ENCODE measurements at regions not wholly inside any gene's neighbourhood (a gene's known extent, or its start where the extent isn't known, plus 50 kb on each side); places are given as distances from the start of the nearest gene placed in this dataset.
A peak's percentile ranks its signal among the peaks of the same experiment; 100 is the strongest.
"Not testable (repeated sequence)": the region's sequence is repeated elsewhere in the genome, so short reads cannot be mapped to it uniquely, and the experiment has no call there.

DNA sequence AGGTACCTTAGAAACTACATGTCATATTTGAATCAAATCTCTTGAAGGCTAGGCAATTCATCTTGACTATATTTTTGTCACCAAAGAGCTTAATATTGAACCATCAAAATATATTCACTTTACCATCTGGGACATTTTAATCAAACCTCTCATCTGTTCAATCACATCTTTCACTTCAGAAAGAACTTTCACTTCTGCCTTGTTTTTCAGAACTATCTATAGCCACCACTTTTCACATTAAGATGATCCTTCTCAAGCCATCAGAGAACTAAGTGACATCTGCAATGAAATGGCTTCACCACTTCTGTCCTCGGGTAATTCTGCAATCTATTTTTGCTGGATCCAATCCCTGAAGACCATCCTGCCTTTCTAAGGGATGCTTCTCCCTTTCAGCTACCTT, 57.8 kb downstream of the OR2B2 start:
- no peak for DNase-seq (ENCODE audit: low read depth)

GRCh38 chr6:27851440-27851839, 60.8 kb downstream of the OR2B2 start:
- DNase-seq (ENCODE audit: low read depth), result no peak

DNA sequence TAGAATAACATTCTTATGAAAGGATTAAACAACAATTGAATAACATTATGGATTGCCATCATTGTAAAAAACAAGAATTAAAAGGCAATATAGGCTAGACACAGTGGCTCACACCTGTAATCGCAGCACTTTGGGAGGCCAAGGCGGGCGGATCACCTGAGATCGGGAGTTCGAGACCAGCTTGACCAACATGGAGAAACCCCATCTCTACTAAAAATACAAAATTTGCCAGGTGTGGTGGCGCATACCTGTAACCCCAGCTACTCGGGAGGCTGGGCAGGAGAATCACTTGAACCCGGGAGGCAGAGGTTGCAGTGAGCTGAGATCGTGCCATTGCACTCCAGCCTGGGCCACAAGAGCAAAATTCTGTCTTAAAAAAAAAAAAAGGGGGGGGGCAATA, 63.2 kb downstream of the OR2B2 start:
- DNase-seq (ENCODE audit: low read depth), result not testable (repeated sequence)

DNA sequence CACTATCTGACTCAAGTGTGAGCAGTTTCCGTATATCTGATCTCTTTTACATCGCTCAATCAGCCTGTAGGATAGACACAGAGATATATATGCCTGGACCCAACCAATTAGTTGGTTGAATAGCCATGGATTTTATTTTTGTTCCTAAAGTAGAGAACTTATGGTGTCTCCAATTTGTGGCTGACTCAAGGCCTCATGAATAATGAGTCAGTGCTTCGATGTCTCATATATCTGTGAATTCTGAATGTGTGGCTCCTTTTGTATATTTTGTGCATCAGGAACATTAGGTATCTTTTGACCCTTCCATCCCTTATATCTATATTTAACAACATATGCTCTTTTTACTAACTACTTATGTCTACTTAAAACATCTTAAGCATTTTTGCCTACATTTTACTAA, 64.5 kb downstream of the OR2B2 start:
- DNase-seq (ENCODE audit: low read depth), result no peak

GRCh38 chr6:27840572-27840971, 71.6 kb downstream of the OR2B2 start:
- DNase-seq (ENCODE audit: low read depth), result no peak

DNA sequence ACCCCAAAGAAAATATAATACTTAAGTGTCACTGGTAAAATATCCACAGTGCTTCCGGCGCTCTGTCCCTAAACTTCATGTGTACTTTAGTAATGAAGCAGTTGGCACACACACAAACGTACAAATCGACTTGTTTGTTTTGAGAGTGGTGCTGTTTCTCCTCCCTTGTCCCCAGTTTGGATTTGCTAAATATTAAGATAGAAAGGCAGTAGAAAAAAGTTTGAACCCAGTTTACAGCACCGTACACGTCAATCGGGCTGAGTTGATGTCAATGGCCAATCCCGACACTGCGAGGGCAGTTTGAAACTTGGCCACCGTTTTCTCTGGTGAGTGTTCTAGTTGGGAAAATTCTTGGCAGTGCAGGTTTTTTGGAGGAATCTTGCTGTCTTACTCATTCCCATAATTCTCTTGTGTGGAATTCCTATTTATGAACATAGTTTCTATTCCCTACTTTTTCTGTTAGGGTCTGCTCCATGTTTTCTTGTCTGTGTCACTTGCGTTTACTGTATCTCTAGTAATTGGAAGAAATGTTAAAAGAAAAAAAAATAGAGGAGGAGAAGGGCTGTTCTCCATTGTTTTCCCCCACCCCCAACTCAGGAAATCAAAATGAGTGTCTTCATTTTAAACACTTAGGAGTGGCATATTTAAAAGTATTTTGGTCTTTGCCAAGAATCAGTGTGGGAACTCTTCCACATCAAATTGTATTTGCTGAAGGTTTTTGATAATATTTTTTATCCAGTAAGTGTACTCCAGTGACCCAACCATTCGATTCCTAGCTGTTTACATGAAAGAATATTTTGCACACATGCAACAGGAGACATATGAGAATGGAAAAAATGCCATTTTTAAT, 72.3 kb downstream of the OR2B2 start:
- DNase-seq (ENCODE audit: low read depth), result no peak

DNA sequence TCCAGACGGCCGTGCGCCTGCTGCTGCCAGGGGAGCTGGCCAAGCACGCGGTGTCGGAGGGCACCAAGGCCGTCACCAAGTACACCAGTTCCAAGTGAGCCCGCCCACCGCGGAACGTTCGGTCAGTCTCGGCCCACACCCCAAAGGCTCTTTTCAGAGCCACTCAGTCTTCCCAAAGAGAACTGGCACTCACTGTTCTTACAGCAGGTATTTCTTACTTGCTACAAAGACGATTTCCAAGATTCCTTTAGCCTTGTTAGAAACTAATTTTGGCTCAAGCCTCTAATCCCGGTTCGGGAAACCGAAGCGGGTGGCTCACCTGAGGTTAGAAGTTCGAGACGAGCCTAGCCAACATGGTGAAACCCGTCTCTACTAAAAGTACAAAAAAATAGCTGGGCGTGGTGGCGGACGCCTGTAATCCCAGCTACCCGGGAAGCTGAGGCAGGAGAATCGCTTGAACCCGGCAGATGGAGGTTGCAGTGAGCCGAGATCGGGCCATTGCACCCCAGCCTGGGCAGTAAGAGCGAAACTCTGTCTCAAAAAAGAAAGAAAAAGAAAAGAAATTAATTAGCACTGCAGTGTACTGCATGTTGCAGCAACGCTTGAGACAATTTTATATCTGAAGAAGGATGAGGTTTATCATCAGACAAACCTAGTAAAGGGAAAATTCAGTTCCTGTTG, 73.1 kb downstream of the OR2B2 start:
- DNase-seq (ENCODE audit: low read depth), result no peak

DNA sequence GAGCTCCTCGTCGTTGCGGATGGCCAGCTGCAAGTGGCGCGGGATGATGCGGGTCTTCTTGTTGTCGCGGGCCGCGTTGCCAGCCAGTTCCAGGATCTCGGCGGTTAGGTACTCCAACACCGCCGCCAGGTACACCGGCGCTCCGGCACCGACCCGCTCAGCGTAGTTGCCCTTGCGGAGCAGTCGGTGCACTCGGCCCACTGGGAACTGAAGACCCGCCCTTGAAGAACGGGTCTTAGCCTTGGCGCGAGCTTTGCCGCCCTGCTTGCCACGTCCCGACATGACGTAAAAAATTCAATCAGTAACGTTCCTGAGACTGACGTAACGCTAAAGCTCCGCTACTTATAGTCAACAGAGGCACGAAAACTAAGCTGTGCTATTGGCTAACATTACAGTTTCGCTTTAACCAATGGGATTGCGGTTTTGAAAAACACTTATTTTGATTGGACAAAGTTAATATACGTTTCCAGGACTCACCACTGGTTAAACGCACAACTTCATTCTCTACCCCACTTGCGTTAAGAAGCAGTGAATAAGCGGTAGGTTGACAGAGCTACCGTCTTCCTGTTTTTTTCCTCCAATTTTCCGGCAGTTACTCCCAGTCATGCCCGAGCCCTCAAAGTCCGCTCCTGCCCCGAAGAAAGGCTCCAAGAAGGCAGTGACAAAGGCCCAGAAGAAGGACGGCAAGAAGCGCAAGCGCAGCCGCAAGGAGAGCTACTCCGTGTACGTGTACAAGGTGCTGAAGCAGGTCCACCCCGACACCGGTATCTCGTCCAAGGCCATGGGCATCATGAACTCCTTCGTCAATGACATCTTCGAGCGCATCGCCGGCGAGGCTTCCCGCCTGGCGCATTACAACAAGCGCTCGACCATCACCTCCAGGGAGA, 73.9 kb downstream of the OR2B2 start:
- peak; percentile 96 for DNase-seq (ENCODE audit: low read depth)

DNA sequence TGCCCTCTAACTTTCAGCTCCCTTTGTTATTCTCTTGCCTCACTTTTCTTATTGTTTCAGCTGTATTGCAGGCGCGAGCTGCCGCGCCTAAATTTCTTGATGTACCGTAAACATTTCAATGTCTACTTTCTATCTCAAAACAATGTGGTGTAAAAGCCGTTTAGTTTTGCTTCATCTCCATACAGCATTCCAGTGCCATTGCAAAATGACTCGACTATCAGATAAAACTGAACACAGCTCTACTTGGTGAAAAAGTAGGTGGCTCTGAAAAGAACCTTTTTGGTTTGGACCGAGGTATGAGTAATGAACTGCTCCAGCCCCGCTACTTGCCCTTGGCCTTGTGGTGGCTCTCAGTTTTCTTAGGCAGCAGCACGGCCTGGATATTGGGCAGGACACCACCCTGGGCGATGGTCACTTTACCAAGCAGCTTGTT, 74.6 kb downstream of the OR2B2 start:
- DNase-seq (ENCODE audit: low read depth), result no peak

DNA sequence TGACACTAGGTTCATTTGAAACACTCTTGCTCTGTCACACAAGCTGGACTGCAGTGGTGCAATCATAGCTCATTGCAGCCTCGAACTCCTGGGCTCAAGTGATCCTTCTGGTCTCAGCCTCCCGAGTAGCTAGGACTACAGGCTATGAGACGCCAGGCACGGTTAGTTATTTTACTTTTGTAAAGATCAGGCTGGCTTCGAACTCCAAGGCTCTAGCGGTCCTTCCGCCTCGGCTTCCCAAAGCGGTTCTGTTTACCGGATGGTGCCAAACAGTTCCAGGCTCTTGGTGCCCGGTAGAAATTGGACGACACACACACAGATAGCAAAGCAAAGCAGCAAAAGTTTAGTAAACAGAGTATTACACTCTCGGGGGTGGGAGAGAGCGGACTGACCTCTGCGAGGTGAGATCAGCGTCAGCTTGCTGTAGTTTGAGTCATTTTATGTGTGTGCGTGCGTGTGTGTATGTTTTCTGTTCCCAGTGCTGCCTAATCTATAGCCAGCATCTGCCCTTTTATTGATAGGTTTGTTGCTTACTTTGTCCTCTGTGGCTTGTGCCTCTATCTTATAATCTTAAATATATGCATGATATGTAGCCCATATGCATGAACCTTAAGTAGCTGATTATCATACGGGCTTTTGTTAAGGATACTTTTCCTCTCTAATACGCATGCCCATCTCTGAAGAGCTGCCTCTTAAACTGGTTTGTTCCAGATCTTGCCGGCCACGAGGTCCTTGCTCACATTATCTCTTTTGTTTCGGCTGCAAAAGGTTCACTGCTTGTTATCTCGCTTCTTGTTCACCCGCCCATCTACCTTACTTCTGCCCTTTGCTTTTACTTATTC, 75.2 kb downstream of the OR2B2 start:
- DNase-seq (ENCODE audit: low read depth), result no peak

DNA sequence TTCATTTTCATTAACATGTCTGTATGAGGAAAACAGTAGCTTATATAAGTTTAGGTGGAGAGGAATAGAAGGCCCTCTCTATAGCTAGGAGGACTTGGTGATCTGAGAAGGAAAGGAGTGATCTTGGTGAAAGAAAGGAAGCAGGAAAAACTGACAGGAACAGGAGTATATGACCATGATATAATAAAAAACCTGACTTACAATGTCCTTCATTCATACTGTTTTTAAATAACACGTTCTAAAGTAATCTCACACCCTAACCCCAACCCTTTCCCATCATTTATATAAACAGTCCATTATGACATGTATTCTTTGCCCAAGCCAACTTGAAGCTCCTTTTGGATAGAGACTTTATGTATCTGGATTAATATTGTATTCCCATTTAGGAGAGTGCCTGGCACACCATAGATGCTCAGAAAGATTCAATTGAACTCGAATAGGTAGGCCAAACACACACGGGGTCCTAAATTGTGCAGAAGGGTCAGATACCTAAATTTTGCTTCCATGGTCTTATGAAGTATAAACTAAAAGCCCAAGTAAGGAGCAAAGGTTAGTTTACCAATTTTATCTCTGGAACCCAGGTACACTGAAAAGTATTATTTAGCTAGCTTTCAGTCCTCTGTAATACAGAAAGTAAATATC, 75.9 kb downstream of the OR2B2 start:
- no peak for DNase-seq (ENCODE audit: low read depth)

DNA sequence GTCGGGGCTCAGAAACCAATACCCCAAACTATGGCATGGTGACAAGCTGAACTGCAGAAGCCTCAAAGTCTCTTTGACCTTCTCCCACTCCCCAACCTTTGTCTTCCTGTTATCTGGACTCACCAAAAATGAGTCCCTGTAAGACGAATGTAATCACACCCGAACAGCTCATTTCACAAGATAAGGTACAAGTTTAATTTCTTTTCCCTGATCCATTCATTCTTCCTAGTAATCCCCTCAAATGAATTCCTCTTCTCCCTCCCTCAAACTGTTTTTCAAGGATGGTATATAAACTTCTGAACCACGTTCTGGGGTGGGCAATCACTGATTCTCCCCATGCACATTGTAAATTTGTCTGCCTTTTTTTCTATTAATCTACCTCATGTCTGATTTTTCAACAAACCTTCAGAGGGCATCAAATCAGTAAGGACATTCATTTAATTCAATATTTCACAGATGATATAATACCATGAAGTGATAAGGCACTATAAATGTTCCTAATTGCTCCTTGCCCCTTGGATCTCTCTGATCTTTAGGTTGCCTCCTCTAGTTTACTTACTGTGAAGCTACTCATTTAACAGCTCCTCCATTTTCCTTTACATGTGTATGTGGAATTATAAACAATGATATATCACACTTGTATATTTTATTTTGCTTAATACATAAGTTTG, 77.2 kb downstream of the OR2B2 start:
- no peak for DNase-seq (ENCODE audit: low read depth)

DNA sequence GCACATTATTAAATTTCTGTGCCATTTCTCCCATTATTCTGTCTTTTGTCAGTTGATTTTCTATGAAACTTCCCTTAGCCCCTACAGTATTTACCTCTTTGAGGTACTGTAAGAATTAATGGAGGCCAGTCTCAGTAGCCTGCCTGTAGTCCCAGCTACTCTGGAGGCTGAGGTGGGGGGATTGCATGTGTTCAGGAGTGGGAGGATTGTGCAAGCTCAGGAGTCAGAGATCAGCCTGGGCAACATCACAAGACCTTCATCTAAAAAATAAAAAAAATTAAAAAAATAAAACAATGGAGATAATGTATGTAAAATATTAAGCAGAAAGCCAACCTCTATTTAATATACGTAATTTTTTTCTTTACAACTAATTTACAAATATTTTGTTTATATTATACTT, 77.8 kb downstream of the OR2B2 start:
- no peak for DNase-seq (ENCODE audit: low read depth)

DNA sequence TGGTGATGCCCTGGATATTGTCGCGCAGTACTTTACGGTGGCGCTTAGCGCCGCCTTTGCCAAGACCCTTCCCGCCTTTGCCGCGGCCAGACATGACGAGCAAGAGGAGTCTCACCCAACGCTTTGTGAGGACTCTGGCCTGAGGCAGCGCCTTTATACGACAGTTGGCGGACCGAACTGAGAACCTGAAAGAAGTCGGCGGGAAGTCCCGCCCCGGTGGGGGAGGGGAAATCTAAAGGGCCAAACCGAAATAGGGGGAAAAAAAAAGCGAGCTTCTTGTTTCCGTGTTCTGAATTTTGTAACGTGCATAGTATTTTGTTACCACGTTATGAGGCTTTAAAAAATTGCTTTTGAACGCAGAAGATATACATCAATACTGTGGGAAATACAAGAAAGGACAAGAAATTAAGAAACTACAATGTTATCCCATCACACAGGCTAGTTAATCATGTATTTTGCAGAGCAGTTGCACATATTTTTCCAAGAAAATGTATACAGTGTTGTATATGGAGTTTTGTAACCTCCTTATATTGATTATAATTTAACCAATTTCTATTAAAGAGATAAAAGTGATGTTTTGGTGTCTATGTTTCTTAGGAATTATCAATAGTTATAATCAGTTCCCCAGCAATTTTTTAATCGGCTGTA, 80.6 kb downstream of the OR2B2 start:
- DNase-seq (ENCODE audit: low read depth), result not testable (repeated sequence)

- DNase-seq (ENCODE audit: low read depth), result not testable (repeated sequence)
Observed at GRCh38 chr6:27830600-27831433, 81.4 kb downstream of the OR2B2 start.

- no peak for DNase-seq (ENCODE audit: low read depth)
Observed at GRCh38 chr6:27830212-27830599, 82.0 kb downstream of the OR2B2 start.

GRCh38 chr6:27829453-27830211, 82.6 kb downstream of the OR2B2 start:
- no peak for DNase-seq (ENCODE audit: low read depth)

DNA sequence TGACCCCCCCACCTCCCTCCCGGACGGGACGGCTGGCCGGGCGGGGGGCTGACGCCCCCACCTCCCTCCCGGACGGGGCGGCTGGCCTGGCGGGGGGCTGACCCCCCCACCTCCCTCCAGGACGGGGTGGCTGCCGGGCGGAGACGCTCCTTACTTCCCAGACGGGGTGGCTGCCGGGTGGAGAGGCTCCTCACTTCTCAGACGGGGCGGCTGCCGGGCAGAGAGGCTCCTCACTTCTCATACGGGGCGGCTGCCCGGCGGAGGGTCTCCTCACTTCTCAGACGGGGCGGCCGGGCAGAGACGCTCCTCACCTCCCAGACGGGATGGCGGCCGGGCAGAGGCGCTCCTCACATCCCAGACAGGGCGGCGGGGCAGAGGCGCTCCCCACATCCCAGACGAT, 84.7 kb downstream of the OR2B2 start:
- not testable (repeated sequence) for DNase-seq (ENCODE audit: low read depth)
